ENCODE measurements at regions not wholly inside any gene's neighbourhood (a gene's known extent, or its start where the extent isn't known, plus 50 kb on each side); places are given as distances from the start of the nearest gene placed in this dataset.
A peak's percentile ranks its signal among the peaks of the same experiment; 100 is the strongest.

- TF ChIP-seq MXD3 (CRISPR knock-in tag; IDR thresholded peaks at IDR 0.05): no peak
- TF ChIP-seq, protein P1, sequence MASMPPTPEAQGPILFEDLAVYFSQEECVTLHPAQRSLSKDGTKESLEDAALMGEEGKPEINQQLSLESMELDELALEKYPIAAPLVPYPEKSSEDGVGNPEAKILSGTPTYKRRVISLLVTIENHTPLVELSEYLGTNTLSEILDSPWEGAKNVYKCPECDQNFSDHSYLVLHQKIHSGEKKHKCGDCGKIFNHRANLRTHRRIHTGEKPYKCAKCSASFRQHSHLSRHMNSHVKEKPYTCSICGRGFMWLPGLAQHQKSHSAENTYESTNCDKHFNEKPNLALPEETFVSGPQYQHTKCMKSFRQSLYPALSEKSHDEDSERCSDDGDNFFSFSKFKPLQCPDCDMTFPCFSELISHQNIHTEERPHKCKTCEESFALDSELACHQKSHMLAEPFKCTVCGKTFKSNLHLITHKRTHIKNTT (CRISPR knock-in tag; IDR thresholded peaks at IDR 0.05): no peak
Observed at GRCh38 chr18:29523371-29523770, 1346.4 kb upstream of the CDH2 start (continued).

DNA sequence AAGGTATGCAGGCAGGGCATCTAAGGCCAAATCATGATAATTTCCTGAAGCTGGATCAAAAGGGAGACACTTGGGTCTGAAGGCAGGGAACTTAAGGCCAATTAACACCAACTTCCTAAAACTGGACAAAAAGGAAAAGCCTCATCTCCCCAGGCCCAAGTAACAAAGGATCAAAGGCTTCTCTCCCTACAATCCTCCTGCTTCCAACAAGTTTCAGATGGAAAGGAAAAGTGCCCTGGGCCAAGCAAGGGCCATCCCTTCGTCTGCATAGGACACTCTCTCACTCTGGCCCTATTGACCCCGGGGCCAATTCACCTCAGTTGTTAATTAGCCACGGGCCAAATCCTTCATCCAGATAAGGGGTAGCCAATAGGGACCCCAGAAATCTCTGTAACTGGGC is 1335.8 kb upstream of the CDH2 start:
- DNase-seq (ENCODE audit: low spot score) (no peak), ATAC-seq (peak; percentile 56; the same call in 2 of the 3 replicates), FAIRE-seq (no peak)
- Histone ChIP-seq H3K27ac (ENCODE audit: extremely low read length, insufficient read depth, low read length) (no peak overlapping the region), H3K27me3 (ENCODE audit: control insufficient read depth in 1 of 2, insufficient read depth in 2 of 2, low read length in 2 of 2) (no peaks in the 10 kb centered on the region), H3K9ac (ENCODE audit: insufficient read depth, low read depth, low read length) (no peak overlapping the region), H3K36me3 (replicated peaks in 1 of 2; ENCODE audit: control insufficient read depth in 1 of 2, insufficient read depth in 2 of 2, low read length in 2 of 2) (no peaks in the 10 kb centered on the region), H2AFZ (ENCODE audit: low read length) (no peak overlapping the region), H4K20me1 (ENCODE audit: insufficient read depth, low read length) (no peaks in the 10 kb centered on the region), H3K4me3 (replicated peaks in 1 of 3; ENCODE audit: insufficient read depth in 1 of 3, low read depth in 2 of 3, low read length in 3 of 3) (no peak overlapping the region), H3K9me3 (ENCODE audit: low read length) (no peaks in the 10 kb centered on the region), H3K4me1 (ENCODE audit: insufficient read depth, low read length) (no peaks in the 10 kb centered on the region), H3K4me2 (ENCODE audit: low read depth, low read length) (no peak overlapping the region), H3K79me2 (ENCODE audit: insufficient read depth, low read length) (no peaks in the 10 kb centered on the region)
- POLR2A ChIA-PET: no interaction called here
- in situ Hi-C loops (cut with HindIII; ENCODE audit: extremely low pct_ligation_motif_present, low pct_unique_long_range_greater_than_20kb): no loop called here
- intact Hi-C loops (cut with micrococcal nuclease; ENCODE audit: unreplicated experiment): no loop called here
- TF ChIP-seq ZBTB7A (CRISPR knock-in tag; IDR thresholded peaks at IDR 0.05) (no peak), ZNF558 (CRISPR knock-in tag; IDR thresholded peaks at IDR 0.05; ENCODE audit: borderline replicate concordance) (no peak), YY1 (IDR thresholded peaks at IDR 0.05; ENCODE audit: insufficient read depth, insufficient replicate concordance, low read depth, low read length) (no peak), PITX1 (CRISPR knock-in tag; IDR thresholded peaks at IDR 0.05) (no peak), ZFP37 (CRISPR knock-in tag; IDR thresholded peaks at IDR 0.05; ENCODE audit: borderline replicate concordance) (no peak), POGZ (CRISPR knock-in tag; IDR thresholded peaks at IDR 0.05) (no peak), TEAD3 (CRISPR knock-in tag; optimal IDR thresholded peaks at IDR 0.05; ENCODE audit: borderline replicate concordance) (no peak), ZFY (CRISPR knock-in tag; IDR thresholded peaks at IDR 0.05) (no peak), GATAD1 (CRISPR knock-in tag; IDR thresholded peaks at IDR 0.05) (no peak)
- TF ChIP-seq, protein P2, sequence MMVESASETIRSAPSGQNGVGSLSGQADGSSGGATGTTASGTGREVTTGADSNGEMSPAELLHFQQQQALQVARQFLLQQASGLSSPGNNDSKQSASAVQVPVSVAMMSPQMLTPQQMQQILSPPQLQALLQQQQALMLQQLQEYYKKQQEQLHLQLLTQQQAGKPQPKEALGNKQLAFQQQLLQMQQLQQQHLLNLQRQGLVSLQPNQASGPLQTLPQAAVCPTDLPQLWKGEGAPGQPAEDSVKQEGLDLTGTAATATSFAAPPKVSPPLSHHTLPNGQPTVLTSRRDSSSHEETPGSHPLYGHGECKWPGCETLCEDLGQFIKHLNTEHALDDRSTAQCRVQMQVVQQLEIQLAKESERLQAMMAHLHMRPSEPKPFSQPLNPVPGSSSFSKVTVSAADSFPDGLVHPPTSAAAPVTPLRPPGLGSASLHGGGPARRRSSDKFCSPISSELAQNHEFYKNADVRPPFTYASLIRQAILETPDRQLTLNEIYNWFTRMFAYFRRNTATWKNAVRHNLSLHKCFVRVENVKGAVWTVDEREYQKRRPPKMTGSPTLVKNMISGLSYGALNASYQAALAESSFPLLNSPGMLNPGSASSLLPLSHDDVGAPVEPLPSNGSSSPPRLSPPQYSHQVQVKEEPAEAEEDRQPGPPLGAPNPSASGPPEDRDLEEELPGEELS (CRISPR knock-in tag; IDR thresholded peaks at IDR 0.05): no peak
- TF ChIP-seq, protein P3, sequence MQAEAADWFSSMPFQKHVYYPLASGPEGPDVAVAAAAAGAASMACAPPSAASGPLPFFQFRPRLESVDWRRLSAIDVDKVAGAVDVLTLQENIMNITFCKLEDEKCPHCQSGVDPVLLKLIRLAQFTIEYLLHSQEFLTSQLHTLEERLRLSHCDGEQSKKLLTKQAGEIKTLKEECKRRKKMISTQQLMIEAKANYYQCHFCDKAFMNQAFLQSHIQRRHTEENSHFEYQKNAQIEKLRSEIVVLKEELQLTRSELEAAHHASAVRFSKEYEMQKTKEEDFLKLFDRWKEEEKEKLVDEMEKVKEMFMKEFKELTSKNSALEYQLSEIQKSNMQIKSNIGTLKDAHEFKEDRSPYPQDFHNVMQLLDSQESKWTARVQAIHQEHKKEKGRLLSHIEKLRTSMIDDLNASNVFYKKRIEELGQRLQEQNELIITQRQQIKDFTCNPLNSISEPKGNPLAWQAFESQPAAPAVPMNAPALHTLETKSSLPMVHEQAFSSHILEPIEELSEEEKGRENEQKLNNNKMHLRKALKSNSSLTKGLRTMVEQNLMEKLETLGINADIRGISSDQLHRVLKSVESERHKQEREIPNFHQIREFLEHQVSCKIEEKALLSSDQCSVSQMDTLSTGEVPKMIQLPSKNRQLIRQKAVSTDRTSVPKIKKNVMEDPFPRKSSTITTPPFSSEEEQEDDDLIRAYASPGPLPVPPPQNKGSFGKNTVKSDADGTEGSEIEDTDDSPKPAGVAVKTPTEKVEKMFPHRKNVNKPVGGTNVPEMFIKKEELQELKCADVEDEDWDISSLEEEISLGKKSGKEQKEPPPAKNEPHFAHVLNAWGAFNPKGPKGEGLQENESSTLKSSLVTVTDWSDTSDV (CRISPR knock-in tag; IDR thresholded peaks at IDR 0.05): no peak
- CTCF ChIA-PET (ENCODE audit: low intra/inter-chr PET ratio, low total read pairs): no interaction called here
- no TSS peak for BruUV-seq (replicated peaks)
- WGBS (ENCODE audit: low lambda C conversion rate): 14% methylated on average over 3 of the region's 3 CpGs
